WTC11 (cell line): ENCODE measurements at regions not wholly inside any gene's neighbourhood (a gene's known extent, or its start where the extent isn't known, plus 50 kb on each side); places are given as distances from the start of the nearest gene placed in this dataset.

Source experiments
- FOXK1 ChIP-seq: sonication (generic); formaldehyde crosslinking; IDR thresholded peaks from 2 replicates; pipeline ENCODE4 v1.8.0; 2022; ENCODE audit warnings: mild to moderate bottlenecking, moderate library complexity, missing genetic modification reagents
- NR1H2 ChIP-seq: sonication (generic); formaldehyde crosslinking; IDR thresholded peaks from 2 replicates; pipeline ENCODE4 v1.9.0; 2021; ENCODE audit warnings: mild to moderate bottlenecking, moderate library complexity, missing genetic modification reagents
- TP53 ChIP-seq: sonication (generic); formaldehyde crosslinking; IDR thresholded peaks from 2 replicates; pipeline ENCODE4 v1.8.1; 2023; ENCODE audit warnings: mild to moderate bottlenecking, missing genetic modification reagents
- TF ChIP-seq, protein P1 (sequence below): fragments of 200-600 bp; IDR thresholded peaks from 2 replicates; pipeline ENCODE4 v1.8.0; 2022; ENCODE audit warnings: antibody characterized with exemption

DNA sequence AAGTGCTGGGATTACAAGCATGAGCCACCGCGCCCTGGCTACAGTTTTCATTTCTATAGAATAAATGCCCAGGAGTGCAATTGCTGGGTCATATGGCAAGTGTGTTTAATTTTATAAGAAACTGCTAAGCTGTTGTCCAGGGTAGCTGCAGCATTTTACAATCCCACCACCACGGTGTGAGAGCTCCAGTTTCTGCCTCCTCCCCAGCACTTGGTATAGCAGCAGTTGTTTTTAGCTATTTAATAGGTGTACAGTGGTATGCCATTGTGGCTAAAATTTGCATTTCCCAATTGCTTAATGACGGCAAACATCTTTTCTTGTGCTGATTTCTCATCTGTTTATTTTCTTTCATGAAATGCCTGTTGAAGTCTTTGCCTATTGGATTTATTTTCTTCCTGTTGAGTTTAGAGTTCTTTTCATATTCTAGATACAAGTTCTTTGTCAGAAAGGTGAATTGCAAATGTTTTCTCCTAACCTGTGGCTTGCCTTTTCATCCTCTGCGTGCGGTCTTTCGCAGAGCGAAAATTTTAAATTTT is 100.3 kb downstream of the NDFIP1 start:
- TF ChIP-seq, protein P1, sequence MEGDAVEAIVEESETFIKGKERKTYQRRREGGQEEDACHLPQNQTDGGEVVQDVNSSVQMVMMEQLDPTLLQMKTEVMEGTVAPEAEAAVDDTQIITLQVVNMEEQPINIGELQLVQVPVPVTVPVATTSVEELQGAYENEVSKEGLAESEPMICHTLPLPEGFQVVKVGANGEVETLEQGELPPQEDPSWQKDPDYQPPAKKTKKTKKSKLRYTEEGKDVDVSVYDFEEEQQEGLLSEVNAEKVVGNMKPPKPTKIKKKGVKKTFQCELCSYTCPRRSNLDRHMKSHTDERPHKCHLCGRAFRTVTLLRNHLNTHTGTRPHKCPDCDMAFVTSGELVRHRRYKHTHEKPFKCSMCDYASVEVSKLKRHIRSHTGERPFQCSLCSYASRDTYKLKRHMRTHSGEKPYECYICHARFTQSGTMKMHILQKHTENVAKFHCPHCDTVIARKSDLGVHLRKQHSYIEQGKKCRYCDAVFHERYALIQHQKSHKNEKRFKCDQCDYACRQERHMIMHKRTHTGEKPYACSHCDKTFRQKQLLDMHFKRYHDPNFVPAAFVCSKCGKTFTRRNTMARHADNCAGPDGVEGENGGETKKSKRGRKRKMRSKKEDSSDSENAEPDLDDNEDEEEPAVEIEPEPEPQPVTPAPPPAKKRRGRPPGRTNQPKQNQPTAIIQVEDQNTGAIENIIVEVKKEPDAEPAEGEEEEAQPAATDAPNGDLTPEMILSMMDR: no peak
- TF ChIP-seq FOXK1 (CRISPR knock-in tag) (no peak), NR1H2 (CRISPR knock-in tag) (no peak), TP53 (CRISPR knock-in tag) (no peak)
